DMS79 treated with DMSO at 0.1 percent for 48 hours (cell line): ENCODE measurements at regions not wholly inside any gene's neighbourhood (a gene's known extent, or its start where the extent isn't known, plus 50 kb on each side); places are given as distances from the start of the nearest gene placed in this dataset.

ENCODE experiments used
- DNase-seq: peaks from one replicate; lab custom pipeline; 2025; lab: John Stamatoyannopoulos, UW

DNA sequence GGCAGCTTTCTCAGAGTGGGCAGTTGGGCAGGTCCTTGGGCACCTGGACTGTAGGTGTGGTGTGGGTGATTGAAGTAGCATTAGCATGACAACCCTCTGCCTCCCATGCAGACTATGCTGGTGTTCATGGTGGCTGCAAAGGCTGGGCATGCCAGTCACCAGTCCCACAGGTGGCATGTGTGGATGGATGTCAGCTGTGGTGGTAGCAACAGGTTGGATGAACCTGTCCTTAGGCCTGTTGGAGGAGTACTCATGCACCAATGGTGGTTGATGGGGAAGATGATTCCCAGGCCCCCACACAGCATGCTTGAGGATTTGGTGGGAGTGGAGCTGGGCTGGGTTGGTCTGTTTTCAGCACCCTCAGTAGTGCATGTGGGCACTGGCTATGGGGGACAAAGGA lies 251.1 kb downstream of the PAX1 start:
- no peak for DNase-seq

DNA sequence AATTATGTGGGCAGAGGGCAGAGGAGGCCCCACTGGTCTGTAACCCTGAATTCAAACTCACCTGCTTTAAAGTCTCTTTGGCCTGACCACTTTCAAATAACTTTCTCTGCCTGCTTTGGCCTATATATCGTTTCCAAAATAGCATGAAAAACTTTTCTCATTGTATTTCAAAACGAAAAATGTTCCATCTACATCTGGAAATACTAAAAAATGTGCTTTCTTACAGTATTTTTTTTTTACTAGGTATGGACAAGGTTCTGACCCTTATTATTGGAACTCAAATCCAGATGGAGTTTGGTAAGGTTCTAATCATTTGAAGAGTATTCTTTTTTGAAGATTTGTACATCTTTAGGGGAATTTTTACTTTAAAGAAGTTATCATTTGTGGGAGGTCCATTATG lies 241.9 kb downstream of the PAX1 start:
- no peak for DNase-seq

DNA sequence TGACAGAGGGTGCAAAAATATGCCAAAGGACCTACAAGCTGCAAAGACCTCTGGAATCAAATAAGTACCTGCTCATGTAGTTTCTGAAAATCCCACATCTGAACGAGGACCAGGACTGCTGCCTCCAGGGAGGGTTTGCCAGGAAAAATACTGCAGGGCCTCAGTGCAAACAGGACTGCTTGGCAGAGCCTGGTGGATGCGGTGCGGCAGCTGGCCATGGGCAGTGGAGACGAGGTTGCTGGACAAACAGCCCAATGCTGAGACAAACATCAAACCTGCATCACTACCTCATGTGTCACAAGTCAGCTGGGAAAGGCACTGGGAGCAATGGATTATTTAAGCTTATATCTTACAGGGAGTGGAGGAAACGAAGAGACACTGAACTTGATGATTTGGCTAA lies 238.8 kb downstream of the PAX1 start:
- no peak for DNase-seq

DNA sequence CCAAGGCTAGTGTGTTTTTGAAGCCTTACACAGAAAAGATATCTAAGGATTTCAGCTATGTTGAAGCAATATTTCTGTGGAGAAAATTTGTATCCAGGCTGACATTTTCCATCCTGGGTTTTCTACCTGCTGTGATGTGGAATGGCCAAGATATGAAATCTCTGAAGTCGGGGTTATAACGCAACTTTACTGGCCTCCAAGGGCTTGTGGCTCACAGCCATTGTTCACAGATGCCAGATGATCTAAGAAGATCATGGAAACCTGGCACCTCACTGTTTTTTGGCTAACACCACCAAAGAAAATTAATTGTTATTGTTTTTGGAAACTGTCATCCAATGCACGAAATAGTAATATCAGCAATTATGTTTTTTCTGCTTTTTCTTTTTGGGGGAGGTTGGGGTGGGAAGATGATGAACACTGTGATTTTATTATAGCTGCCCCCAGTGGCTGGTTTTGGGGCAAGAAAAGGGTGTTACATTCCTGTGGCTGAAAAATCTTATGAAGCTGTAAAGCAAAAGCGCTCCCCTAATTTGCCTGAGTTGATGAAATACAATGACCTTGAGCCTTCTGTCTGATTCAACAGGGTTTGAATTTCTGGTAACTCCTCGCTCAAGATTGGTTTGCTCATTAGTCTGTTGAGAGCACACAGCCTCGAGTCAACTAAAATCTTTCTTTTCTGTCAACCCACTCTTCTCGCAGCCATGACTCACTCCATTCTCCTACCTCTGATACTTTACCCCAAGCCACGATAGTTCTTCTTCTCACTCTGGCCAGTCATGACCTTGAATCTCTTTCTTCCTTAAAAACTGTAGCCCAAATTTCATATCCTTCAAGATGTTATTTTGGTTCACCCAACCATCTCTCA lies 236.7 kb downstream of the PAX1 start:
- no peak for DNase-seq

DNA sequence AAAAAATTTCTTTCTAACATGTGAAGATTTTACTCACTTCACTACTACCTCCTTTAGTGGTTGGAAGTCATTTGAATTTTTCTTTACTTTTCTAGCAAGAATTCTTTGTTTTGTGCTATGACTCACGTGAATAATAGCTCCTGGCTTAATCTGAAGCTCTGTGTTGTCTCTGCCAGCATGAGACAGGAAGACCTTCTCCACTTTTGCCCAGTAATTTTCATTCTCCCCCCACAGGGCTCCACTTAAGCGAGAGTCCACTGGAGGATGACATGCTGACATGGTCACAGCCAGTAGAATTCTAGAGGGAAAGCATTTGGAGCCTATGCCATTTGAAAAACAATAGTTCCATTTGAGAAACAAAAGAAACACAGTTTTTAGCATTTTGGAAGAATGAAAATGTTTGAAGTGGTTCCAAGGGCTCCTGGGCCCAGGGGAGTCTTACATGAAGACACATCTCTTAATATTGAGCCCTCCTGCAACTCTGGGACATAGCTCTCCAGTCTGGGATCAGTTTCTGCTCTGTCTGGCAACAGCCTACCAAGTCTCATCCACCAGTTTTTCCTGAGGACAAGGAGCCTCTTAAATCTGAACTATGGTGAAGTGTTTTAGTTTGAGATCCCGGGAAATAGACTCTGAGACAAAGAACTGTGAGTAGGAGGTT lies 231.4 kb downstream of the PAX1 start:
- no peak for DNase-seq

DNA sequence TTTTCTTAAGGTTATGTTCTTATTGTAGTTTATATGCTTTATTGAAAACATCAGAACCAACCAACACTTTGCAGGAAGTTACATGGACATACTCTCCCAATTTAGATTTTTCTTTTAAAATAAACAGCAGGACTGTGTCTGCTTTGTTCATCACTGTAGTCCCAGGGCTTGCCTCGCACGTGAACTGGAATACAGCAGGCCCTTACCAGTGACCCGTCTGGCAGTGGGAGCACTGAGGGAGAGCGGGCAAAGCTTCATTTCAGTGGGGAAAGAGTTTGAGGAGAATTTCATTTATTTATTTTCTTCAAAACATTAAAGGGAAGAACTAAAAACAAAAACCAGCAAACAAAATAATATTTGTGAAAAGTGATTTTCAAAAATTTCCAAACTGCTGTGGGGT lies 230.8 kb downstream of the PAX1 start:
- DNase-seq = no peak

DNA sequence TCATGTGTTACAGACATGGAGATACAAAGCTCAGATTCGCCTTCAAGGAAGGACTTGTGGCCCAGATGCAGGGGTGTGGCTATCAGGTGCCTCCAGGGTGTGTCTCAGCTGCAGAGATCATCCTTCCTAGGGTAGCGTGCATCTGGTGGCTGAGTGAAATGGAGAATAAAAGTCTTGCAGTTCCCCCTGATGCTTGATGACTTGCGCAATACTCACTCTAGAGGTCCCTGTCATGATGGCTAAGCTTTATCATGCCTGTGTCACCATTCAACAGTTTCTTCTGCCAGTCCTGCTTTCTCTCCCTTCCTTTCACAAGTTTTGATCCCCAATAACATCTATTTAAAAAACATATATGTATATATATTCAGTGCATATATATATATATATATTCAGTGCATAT lies 228.1 kb downstream of the PAX1 start:
- no peak for DNase-seq

DNA sequence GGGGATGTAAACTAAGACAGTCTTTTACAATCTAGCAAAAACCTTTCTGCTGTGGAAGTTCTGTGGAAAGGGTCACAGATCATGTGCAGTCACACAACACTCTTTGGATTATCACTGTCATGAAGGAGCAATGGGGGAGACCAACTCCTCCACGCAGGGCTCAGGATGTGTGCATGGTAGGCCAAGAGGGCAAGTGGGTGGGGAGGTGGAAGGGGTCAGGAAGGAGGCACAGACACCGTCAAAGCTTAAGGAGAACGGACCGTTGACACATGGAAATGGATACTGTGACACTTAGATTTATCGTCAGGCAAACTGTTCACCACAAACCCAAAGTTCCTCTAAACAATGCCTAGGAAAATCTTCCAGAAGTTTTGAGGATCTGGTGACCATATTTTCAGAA lies 215.8 kb downstream of the PAX1 start:
- DNase-seq = no peak

DNA sequence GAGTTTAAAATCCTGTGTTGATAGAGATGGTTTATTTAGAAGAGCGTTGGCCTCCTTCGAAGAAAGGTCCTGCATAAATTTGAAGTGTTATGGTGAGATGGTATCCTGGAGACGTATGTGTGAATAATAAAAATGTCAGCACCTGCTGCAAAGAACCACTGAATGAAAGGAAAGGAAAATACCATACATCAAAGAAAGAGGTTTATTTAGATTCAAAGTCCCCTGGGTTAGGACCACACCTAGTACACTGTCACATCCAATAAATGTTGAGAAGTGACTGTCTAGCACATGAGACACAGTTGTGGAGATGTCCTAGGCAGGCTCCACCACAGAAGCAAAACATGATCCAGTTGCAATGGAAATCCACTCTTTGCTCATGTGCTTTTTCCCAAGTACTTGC lies 214.7 kb downstream of the PAX1 start:
- DNase-seq = no peak

DNA sequence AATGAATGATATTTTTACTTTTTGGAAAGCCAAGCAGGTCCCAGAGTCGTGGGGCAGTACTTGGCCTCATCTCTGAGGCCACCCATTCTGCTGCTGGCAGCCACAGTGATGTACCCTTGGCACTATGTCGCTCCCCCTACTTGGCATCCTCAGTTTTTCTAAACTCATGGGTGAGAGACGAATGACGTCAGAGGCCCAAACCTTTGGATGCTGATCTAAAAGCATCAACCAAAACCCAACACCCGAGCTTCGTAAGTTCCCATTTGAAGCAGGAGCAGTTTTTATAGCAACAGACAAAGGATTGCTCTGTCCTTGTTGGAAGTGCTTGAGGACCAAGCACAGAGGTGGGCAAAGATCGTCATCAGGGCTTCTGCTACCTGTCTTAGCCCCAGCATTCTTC lies 212.9 kb downstream of the PAX1 start:
- DNase-seq = no peak

DNA sequence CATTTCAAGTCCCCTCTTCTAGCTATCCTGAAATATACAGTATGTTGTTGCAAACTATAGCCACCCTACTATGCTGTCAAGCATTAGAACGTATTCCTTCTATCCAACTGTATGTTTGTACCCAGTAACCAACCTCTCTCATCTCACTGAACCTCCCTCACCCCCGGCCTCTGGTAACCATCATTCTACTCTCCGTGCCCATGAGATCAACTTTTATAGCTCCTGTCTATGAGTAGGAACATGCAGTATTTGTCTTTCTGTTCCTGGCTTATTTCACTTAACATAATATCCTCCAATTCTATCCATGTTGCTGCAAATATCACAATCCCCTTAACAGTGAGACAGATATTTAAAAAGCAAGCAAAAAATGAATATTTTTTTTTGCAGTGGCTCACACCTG lies 196.9 kb downstream of the PAX1 start:
- no peak for DNase-seq

DNA sequence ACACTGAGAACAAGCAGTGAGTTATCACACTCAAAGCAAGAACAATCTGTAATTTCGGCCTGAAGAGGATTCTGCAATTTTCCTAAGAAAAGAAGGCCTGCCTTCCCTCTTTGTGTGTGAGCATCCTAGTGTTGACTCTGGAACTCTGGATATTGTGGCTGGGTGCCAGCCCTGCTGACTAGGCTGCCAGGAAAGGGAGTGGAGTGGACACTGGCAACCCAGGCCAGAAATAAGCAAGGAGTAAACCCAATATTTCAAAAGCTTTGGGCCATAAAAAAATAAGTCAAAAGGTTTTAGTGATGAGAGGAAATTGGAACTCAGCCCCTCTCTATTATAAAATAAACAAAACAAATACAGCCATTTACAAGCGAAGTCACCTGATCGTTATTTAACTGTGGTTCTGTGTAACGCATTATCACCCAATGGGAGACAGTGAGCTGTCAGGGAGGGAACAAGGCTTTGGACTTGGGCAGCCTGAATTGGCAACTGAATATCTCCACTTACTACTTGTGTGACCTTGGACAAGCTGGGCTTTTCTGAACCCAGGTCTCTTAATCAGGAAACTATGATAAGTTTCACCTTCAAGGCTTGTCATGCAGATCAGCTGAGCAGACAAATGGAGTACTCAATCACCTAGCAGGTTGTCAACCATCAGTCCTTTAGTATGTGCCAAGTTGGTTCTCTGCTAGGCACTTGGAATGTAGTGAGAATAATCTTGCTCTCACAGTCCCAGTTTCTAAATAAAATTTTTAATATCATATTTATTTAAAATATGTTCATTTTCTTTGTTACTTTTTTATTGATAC lies 196.2 kb downstream of the PAX1 start:
- no peak for DNase-seq

DNA sequence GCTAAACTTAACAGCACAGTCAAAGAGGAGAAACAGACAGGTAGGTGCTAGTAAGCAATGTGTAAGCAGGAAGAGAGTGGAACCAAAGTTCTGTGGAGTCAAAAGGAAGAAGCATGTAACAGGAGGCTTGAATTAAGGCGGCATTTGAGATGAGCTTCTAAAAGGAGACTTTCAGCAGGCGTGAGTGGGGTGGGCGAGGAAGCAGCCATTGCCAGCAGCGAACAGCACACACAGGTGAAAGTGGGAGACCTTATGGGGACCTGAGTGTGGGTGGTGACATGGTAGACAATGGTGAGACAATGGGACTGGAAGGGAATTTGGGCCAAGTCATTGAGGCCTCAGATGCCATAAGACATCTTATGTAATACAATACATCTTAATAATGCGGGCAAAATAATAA lies 195.0 kb downstream of the PAX1 start:
- DNase-seq = no peak

DNA sequence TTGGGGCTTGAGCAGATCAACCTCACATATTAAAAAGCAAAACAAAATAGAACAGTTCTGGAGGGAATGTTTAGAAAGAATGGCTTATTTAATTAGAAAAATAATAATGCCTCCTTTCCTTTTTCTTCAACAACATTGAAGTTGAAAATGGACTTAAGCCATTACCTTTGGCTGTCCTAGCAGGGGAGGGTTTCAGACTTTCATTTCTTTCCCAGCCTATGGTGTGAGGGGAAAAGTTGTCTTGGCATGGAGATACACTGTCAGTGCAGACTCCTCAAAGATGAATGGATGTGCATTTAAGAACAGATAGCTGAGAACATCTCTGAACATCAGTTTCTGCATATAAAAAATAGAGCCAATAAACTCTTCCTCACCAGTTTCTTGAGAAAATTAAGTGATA lies 169.5 kb downstream of the PAX1 start:
- DNase-seq = no peak

DNA sequence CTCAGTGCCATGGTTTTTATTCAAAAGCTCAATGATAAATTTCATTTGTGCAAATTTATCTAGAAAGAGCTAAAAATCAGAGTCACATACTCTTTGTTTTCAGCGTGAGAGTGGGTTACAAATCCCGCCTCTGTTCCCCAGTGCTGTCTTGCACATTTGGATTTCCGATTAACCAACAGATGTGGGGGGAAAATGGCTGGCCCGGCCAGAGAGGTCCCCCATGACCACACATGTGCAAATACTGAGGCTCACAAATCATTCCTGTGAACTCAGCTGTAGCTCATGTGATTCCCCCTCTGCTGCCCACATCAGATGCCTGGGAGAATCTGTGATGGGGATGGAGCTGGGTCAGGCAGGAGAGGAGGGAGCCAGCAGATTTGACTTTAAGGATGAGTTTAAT lies 168.7 kb downstream of the PAX1 start:
- no peak for DNase-seq

DNA sequence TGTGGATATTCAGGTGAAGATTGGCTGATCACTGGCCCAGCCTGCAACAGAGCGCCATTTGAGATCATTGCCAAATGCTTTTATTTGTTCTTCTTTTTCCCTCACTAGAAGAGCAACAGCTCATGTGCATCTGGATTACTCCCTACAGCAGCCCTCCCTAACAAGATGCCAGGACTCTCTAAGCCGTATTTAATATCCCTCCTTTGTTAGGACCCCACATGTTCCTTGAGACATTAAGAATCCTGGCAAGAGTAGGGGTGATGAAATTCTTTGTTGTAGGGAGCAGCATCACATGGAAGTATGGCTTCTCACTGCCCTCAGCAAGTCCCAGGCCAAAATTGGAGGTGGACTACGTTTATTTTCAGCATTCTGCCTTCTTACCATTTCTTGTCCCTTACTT lies 167.8 kb downstream of the PAX1 start:
- no peak for DNase-seq

DNA sequence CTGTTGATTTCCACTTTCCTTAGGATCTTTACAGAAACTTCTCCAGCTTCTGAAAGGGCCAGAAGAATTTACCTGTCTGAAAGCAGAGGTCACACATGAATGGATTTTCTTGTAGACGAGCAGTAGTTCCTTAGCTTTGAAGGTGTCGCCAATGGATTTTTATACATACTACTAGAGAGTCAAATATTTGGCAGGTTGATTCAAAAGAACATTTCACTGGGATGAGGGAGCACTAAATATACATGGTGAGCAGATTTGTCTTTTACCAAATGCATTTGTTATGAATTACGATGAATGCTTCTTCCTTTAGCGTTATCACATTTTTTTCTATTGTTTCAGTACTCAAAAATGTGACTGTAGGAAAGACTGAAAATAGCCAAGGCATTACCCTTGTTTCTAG lies 162.3 kb downstream of the PAX1 start:
- DNase-seq = no peak

DNA sequence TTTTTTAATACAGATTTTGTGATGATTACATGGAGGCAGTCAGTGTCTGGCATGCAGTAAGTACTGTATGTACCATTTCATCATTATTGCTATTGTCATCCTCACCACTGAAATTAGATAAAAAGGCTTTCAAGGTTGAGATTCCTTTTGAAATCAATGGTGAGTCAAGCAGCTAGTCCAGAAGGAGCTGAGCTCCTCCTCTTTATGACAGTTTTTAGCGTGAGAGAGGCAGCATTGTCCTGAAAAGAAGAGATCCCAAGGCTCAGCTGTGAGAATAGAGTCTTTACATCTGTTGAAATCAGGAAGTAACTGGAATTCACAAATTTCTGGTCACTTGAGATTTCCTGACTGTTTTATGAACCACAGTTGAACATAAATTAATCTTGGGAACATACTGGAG lies 161.9 kb downstream of the PAX1 start:
- no peak for DNase-seq

DNA sequence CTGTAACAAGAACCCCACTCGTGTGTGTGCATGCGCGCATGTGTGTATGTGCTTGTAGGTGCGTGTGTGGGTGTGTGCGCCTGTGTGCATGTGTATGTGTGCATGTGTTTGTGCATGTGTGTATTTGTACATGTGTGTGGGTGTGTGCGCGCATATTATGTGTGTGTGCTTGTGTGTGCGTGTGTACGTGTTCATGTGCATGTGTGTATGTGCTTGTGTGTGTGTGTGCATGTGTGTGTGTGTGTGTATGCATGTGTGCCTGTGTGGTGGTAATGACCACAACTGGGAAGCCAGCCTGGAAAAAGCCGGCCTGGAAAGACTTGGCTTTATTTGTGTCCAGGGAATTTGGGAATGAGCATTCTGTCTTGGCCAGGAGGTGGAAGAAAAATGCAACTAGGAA lies 157.5 kb downstream of the PAX1 start:
- DNase-seq = no peak

DNA sequence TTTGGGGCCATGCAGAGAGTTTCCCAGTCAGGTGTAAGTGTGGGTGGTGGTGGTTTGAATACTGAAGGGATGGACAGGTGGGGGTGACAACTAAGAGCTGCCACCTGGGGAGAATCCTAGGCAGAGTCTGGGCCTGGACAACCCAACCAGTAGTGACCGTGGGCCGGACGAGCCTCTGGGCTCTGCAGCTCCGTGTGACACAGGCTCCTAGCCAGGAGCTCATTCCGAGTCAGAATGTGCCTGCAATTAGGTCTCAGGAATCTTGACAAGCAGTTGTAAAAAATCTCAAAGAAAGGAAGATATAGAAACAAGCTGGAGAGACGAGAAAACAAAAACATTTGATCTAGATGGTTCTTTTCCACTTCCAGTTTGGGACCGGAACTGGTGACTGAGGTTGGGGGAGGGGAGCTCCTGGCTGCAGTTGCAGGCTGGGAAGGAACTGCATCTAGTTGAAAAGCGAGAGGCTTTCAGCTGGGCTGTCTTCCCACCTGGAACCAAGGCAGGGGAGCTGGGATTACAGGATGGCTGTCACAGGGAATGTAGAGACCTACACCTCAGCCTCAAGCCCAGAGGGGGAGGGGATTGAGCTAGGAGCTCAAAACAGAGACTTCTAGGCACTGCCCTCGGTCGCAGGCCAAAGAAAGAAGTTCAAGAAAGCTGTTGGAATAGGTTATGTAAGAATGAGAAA lies 156.9 kb downstream of the PAX1 start:
- no peak for DNase-seq

DNA sequence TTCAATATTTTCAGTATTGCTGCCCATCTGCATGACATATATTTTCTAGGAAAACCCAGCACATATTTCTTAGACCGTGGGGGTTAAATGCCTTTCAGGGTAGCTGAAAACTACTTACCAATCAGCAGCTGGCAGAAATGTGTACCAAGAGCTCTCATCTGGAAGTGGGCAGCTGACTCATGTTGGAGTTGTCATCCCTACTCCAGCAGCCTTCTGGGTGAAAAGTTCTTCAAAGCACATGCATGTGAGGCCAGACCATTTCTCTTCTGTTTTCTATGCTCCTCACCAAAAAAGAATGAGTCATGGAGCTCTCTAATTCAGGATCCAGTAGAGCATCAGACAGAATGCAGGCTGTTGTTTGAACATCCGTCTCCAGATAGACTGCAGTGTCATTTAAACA lies 135.5 kb downstream of the PAX1 start:
- DNase-seq = no peak

DNA sequence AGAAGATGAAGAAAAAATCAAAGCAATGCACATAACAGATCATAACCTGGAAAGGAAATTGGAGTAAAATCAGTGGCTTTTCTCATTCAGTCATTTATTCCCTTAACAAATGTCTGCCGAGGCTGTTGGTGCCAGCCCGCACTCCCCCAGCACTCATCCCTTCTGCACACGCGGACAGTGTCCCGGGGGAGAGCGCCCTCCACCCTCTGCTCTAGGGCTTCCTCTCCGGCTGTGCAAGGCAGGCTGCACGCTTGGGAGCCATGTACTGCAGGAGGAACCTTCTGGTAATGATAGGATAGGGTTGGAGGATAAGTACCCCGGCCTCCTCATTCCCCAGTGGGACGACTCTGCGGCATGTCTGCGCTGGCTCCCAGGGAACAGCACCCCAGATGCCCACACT lies 134.5 kb downstream of the PAX1 start:
- DNase-seq = no peak
